ENCODE measurements at regions not wholly inside any gene's neighbourhood (a gene's known extent, or its start where the extent isn't known, plus 50 kb on each side); places are given as distances from the start of the nearest gene placed in this dataset.

GRCh38 chr2:122182616-122183355 lies 427.3 kb downstream of the TSN start (continued):
- no peak for TF ChIP-seq HDAC2 (IDR thresholded peaks at IDR 0.05; ENCODE audit: borderline replicate concordance in 1 of 2, low read depth in 2 of 2, low read length in 2 of 2)
- TF ChIP-seq SIX5 (IDR thresholded peaks at IDR 0.05; ENCODE audit: low read depth, low read length), result no peak
- no peak for TF ChIP-seq CTCF (IDR thresholded peaks at IDR 0.05; ENCODE audit: control extremely low read depth in 1 of 3, insufficient read depth in 1 of 3, low read depth in 1 of 3, low read length in 3 of 3)
